MM.1S (cell line): ENCODE measurements at regions not wholly inside any gene's neighbourhood (a gene's known extent, or its start where the extent isn't known, plus 50 kb on each side); places are given as distances from the start of the nearest gene placed in this dataset.
A peak's percentile ranks its signal among the peaks of the same experiment; 100 is the strongest.
"Not testable (repeated sequence)": the region's sequence is repeated elsewhere in the genome, so short reads cannot be mapped to it uniquely, and the experiment has no call there.

Source experiments
- DNase-seq: peaks from one replicate; pipeline ENCODE4 v3.0.0-alpha.2; 2015
- H2AFZ ChIP-seq: fragments of 300-600 bp; sonication (generic); 2 replicates; pipeline ENCODE4 v1.6.0; 2016; ENCODE audit warnings: antibody characterized with exemption, low read length
- H3F3A ChIP-seq: fragments of 300-600 bp; sonication (generic); 2 replicates; pipeline ENCODE4 v1.6.1; 2016; ENCODE audit warnings: mild to moderate bottlenecking, antibody characterized with exemption, low read length, moderate library complexity, mixed read lengths; ENCODE audit not compliant: insufficient read depth
- H3K27ac ChIP-seq: fragments of 300-600 bp; sonication (generic); 2 replicates; pipeline ENCODE4 v1.5.1; 2016; ENCODE audit warnings: mild to moderate bottlenecking, low read length
- H3K27me3 ChIP-seq: fragments of 300-600 bp; sonication (generic); replicated peaks from 2 replicates; pipeline ENCODE4 v1.6.0; 2016; ENCODE audit warnings: low read length; ENCODE audit not compliant: insufficient read depth
- H3K36me3 ChIP-seq: fragments of 300-600 bp; sonication (generic); replicated peaks from 2 replicates; pipeline ENCODE4 v1.6.1; 2016; ENCODE audit warnings: mild to moderate bottlenecking, low read length, mixed read lengths; ENCODE audit not compliant: insufficient read depth
- H3K4me1 ChIP-seq: fragments of 300-600 bp; sonication (generic); 2 replicates; pipeline ENCODE4 v1.6.1; 2016; ENCODE audit warnings: low read length, mixed read lengths
- H3K4me2 ChIP-seq: fragments of 300-600 bp; sonication (generic); 2 replicates; pipeline ENCODE4 v1.6.0; 2016; ENCODE audit warnings: low read depth, low read length
- H3K4me3 ChIP-seq: fragments of 300-600 bp; sonication (generic); 2 replicates; pipeline ENCODE4 v1.5.1; 2016; ENCODE audit warnings: low read length, mixed read lengths
- H3K79me2 ChIP-seq: fragments of 300-600 bp; sonication (generic); 2 replicates; pipeline ENCODE4 v1.6.1; 2016; ENCODE audit warnings: mixed run types, low read length, mixed read lengths
- H3K9ac ChIP-seq: fragments of 300-600 bp; sonication (generic); 2 replicates; pipeline ENCODE4 v1.6.1; 2016; ENCODE audit warnings: low read length, mixed read lengths
- H3K9me2 ChIP-seq: fragments of 300-600 bp; sonication (generic); replicated peaks from 2 replicates; pipeline ENCODE4 v1.6.1; 2016; ENCODE audit warnings: mild to moderate bottlenecking, low read length, mixed read lengths; ENCODE audit not compliant: insufficient read depth
- H3K9me3 ChIP-seq: fragments of 300-600 bp; sonication (generic); replicated peaks from 2 replicates; pipeline ENCODE4 v1.6.1; 2016; ENCODE audit warnings: mild to moderate bottlenecking, low read length, mixed read lengths; ENCODE audit not compliant: insufficient read depth
- H4K20me1 ChIP-seq: fragments of 300-600 bp; sonication (generic); 2 replicates; pipeline ENCODE4 v1.6.1; 2016; ENCODE audit warnings: mild to moderate bottlenecking, low read length, moderate library complexity, mixed read lengths; ENCODE audit not compliant: insufficient read depth
- CTCF ChIP-seq: fragments of 300-600 bp; sonication (generic); IDR thresholded peaks from 2 replicates; pipeline ENCODE4 v1.5.1; 2016; ENCODE audit warnings: antibody characterized with exemption, low read length, mixed read lengths
- EZH2 ChIP-seq: fragments of 300-600 bp; sonication (generic); optimal IDR thresholded peaks from 2 replicates; pipeline ENCODE3; 2017; ENCODE audit warnings: low read depth, mild to moderate bottlenecking, antibody characterized with exemption, low read length, mixed read lengths
- EZH2phosphoT487 ChIP-seq: fragments of 300-600 bp; sonication (generic); IDR thresholded peaks from 2 replicates; pipeline ENCODE4 v1.6.1; 2018; ENCODE audit warnings: antibody characterized with exemption, low read length

- Histone ChIP-seq H3K9me2 (no peaks in the 10 kb centered on the region), H2AFZ (no peak overlapping the region), H3K27me3 (no peaks in the 10 kb centered on the region), H3K9me3 (no peaks in the 10 kb centered on the region), H3K79me2 (no peaks in the 10 kb centered on the region), H3K36me3 (no peaks in the 10 kb centered on the region), H4K20me1 (no peaks in the 10 kb centered on the region), H3K9ac (no peak overlapping the region), H3K4me3 (no peak overlapping the region), H3F3A (no peaks in the 10 kb centered on the region), H3K27ac (no peak overlapping the region), H3K4me2 (no peak overlapping the region), H3K4me1 (no peaks in the 10 kb centered on the region)
- peak; percentile 22 for TF ChIP-seq CTCF
- no peak for TF ChIP-seq EZH2
- TF ChIP-seq EZH2phosphoT487: no peak
- peak; percentile 41 for DNase-seq
Observed at GRCh38 chr4:32697281-32697814, 1977.2 kb downstream of the PCDH7 start.

GRCh38 chr4:32700838-32701237 lies 1980.7 kb downstream of the PCDH7 start:
- H3K4me3 ChIP-seq: no peak overlapping the region
- H3K27ac ChIP-seq: no peak overlapping the region
- H3K79me2 ChIP-seq: no peaks in the 10 kb centered on the region
- no peaks in the 10 kb centered on the region for H3K9me3 ChIP-seq
- H3F3A ChIP-seq: no peaks in the 10 kb centered on the region
- no peaks in the 10 kb centered on the region for H3K27me3 ChIP-seq
- H4K20me1 ChIP-seq: no peaks in the 10 kb centered on the region
- H3K9ac ChIP-seq: no peak overlapping the region
- no peaks in the 10 kb centered on the region for H3K36me3 ChIP-seq
- H2AFZ ChIP-seq: no peak overlapping the region
- TF ChIP-seq EZH2phosphoT487 (no peak), EZH2 (no peak), CTCF (no peak)
- no peaks in the 10 kb centered on the region for H3K4me1 ChIP-seq
- H3K9me2 ChIP-seq: no peaks in the 10 kb centered on the region
- no peak for DNase-seq
- H3K4me2 ChIP-seq: no peak overlapping the region

- H3K27ac ChIP-seq: no peak overlapping the region
- H3K4me3 ChIP-seq: no peak overlapping the region
- no peaks in the 10 kb centered on the region for H3K27me3 ChIP-seq
- TF ChIP-seq CTCF: no peak
- no peak for DNase-seq
- no peaks in the 10 kb centered on the region for H3F3A ChIP-seq
- H2AFZ ChIP-seq: no peak overlapping the region
- H3K79me2 ChIP-seq: no peaks in the 10 kb centered on the region
- H3K9me3 ChIP-seq: no peaks in the 10 kb centered on the region
- H3K4me1 ChIP-seq: no peaks in the 10 kb centered on the region
- no peak overlapping the region for H3K9ac ChIP-seq
- no peaks in the 10 kb centered on the region for H3K36me3 ChIP-seq
- H3K9me2 ChIP-seq: no peaks in the 10 kb centered on the region
- no peak overlapping the region for H3K4me2 ChIP-seq
- no peaks in the 10 kb centered on the region for H4K20me1 ChIP-seq
Observed at GRCh38 chr4:32706893-32707292, 1986.7 kb downstream of the PCDH7 start.

GRCh38 chr4:32716090-32716620 lies 1996.0 kb downstream of the PCDH7 start:
- H3K79me2 ChIP-seq, H3K4me1 ChIP-seq, H3K4me3 ChIP-seq: not testable (repeated sequence)

More at GRCh38 chr4:32716090-32716620, 1996.0 kb downstream of the PCDH7 start:
- not testable (repeated sequence) for H4K20me1 ChIP-seq, H3K4me2 ChIP-seq, H3K36me3 ChIP-seq, DNase-seq, H3F3A ChIP-seq, H3K9me2 ChIP-seq, H3K27ac ChIP-seq, H3K9me3 ChIP-seq, H3K9ac ChIP-seq, H3K27me3 ChIP-seq, H2AFZ ChIP-seq
